HG03575 (cell line): ENCODE measurements at regions not wholly inside any gene's neighbourhood (a gene's known extent, or its start where the extent isn't known, plus 50 kb on each side); places are given as distances from the start of the nearest gene placed in this dataset.

ENCODE experiments used
- ATAC-seq: cut with Tn5 transposase; IDR thresholded peaks from one replicate; pipeline ENCODE4 v1.9.1; 2021; ENCODE audit not compliant: unreplicated experiment, insufficient number of reproducible peaks, low FRiP score; ENCODE audit errors: extremely low read depth

DNA sequence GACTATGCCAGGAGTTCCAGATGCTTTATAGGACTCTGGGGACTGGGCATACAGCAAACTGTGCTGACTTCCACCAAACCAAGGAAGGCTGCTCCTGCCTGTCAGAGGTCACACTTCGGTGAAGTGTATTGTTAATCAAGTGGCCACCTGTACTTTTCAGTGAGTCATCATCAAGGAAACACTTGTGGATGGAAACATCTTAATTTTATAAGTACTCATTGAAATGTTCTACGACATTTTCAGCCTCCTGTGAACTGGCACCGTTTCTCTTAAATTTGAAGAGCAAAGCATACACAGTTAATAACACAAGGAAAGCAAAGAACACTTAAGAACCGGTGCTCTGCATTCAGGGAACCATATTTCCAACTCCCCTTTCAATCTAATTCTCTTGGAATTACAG, 801.7 kb upstream of the DPPA4 start:
- no peak for ATAC-seq

DNA sequence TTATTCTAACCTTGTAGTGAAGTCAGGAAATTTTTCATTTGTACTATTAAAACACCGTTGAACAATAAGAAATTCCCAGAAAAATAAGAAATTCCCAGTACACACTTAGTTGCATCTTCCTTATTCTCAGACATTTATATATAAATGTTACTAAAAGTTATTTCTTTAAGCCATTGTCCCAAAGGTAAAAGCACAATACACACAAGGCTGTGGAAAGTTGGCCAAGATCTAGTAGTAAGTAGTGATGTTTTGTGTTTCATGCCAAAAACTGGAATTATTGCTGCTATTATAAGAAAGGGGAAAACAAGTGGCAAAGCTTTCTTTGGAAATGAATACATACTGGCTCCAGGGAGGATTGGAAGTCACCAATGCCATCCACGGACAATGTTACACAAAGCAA, 802.5 kb upstream of the DPPA4 start:
- no peak for ATAC-seq

DNA sequence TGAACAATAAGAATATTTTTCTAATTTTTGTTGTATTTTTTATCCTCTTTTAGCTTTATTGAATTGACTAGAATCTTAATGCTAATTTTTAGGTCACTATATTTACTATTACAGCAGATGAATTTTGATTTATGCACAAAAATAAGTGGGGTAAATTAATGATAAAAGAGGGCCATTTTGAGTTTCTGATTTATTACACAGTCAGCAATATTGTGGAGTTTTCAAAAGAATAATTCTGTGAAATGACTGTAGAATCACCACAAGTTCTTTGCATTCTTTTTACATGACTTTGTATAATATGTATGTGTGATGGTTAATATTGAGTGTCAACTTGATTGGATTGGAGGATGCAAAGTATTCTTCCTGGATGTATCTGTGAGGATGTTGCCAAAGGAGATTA, 812.4 kb upstream of the DPPA4 start:
- ATAC-seq = no peak

DNA sequence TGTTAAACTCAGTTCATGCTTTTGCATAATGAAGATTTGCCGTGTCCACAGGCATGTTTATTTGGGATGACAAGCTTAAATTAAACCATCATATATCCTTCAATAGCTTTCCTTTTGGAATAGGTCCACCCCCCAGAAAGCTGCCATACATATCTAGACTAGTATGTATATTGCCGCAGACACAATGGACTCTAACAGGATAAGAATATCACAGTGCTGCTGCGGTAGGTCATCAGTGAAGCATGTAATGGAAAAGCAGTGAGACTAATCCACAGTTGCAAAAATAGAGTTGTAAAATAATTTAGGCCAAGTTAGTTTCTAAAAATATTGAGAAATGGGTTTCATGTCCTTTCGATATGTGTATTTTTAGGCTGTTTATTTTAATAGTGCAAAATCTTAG, 819.9 kb upstream of the DPPA4 start:
- ATAC-seq = no peak

DNA sequence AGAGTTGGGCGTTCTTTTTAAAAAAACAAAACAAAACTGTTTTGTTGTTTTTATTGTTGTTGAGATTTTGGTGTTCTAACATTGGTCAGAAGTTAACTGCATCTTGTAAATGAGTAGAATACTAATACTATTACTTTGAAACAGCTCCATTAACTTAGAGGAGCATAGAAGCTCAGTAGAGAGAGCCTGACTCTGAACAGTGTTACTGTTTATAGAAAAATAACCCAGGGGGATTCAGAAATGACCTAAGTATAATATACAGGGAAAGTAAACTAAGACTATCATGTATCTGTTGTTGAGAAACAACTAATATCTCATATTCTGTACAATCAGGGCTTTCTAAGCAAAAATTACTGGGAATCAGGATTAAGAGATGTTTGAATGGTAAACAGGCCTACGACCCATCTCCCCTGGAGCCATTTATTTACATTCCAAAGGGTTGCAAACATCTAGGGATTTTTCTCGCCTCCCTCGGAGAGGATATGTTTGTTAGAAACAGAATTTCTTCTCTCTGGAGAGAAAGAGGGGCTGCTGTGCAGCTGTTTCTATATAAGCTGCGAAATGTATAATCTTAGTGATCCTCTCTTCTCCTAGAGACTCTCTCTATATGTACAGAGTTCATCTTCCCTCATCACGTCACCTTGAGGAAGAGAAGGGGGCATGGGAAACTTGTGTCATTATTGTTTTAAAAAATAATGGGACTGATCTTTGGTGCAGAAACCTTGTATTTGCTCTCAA, 827.5 kb upstream of the DPPA4 start:
- ATAC-seq = no peak

DNA sequence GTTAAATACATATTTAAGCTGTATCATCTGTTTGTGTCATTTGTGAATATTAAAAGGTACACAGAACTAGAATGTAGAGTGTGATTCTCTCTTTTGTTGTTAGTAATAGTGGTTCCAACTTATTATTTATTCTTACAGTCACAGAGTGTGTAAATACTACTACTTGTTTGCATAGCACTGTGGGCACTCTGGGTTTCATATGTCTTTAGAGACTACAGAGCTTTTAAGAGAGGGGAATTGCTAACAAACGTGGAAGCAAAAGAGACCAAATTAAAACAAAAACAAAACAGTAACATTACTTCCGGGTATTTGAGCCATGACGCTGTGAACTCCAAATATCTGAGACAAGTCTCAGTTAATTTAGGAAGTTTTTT, 828.0 kb upstream of the DPPA4 start:
- ATAC-seq = no peak

DNA sequence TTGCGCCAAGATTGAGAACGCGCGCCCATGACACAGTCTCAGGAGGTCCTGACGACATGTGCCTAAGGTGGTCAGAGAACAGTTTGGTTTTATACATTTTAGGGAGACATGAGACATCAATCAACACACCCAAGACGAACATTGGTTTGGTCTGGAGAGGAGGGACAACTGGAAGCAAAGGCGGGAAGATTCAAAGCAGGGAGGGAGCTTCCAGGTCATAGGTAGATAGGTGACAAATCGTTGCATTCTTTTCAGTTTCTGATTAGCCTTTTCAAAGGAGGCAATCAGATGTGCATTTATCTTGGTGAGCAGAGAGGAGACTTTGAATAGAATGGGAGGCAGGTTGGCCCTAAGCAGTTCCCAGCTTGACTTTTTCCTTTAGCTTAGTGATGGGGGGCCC, 828.4 kb upstream of the DPPA4 start:
- ATAC-seq = no peak

DNA sequence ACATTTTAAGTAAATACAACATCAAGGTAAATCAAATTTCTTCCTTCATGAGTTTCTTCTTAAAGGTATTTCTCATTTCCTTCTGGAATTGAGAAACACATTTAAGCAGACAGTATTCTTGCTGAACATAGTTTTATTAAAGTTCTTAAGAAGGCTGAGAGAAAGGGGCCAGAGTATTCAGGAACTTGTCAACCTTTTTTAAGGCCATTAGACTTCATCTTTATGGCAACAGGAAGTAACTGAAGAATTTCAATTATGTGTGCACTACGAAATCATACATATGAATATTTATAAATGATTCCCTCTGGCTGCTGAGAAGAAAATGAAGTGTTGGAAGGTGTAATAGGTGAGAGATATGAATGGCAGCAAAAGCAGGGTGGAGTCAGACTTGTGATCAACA, 829.4 kb upstream of the DPPA4 start:
- ATAC-seq = no peak

DNA sequence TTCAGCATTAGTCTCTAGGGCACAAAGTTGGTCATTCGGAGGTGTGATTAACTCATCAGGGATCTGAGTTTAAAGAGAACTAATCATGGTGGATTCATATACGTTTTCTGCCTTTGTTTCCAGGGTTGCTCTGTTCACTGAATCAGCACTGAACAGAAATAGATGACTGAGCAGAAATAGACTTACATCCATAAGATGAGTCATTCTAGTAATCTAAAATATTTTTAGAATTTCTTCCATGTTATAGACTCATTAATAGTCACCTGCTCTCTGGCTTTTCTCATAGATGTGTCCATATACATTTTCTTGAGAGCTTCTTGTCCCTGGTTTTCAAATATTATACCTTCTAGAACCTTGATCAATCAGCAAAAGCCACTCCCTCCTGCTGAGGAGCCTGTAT, 837.6 kb upstream of the DPPA4 start:
- ATAC-seq = no peak

DNA sequence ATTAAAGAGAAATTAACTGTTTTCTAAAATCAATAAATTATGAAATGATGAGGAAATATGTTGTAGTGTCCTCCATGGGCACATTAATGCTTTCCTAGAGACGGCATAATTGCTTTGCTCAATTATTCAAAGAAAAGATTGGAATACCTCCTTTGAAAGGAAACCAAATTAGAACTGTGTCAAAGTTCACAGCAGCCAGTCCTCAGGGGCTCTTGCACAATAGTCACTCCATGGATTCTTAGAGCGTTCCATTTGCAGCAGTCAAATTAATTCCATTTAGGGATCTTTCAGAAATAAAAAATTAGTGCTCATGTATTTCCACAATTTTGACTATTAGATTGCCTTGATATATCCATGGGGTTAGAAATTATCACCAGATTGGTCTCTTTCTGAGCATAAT, 841.6 kb upstream of the DPPA4 start:
- ATAC-seq = no peak

DNA sequence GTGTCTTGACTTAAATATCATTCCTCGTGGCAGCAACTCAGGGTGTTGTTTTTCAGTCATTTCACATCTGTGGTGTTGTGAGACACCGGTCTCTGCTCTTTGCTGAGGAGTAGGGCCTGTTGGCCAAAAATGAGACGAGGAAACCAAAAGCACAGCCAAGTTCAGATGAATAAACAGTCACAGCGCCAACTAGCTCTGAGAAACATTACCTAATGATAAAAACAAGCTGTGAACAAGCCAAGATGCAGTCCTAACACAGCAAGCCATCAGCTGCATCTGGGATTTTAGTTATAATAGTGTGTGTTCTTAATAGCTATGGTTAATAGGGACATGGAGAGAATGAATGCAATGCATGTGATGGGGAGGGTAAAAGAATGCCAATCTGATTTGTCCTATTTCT, 843.4 kb upstream of the DPPA4 start:
- no peak for ATAC-seq

DNA sequence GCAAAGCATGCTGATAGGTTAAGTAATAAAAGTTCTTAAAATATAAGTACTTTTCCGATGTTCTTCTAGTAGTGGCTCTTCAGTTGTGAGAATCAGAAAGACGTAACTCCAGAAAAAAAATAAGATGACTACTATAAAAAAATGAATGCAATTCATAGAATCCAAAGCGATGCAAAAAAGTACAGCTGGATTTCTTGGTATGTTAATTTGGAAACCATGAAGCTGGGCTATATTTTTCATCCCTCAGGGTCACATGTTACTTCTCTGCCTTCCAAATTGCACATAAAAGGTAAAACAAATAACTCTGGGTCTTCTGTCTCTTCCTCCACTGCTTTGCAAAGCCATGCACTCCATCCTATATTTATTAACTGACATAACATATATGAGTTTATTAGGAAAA, 843.9 kb upstream of the DPPA4 start:
- no peak for ATAC-seq

DNA sequence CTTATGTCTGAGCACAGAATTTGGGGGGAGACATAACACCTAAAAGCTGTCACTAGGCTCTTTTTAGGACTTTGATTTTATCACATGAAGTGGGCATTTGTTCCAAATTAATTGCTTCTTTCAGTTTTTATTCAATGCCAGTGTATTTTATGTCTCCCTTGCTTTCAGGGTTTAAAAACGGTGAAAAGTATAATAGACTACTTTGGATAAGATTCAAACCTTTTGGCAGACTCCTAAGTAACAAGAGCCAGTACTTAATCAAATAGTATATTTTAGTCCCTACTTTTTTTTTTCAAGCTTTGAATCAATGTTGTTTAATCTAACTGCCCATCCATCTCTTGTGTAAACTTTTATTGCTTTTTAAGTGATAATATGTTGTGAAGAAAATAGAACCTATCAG, 847.2 kb upstream of the DPPA4 start:
- ATAC-seq = no peak

DNA sequence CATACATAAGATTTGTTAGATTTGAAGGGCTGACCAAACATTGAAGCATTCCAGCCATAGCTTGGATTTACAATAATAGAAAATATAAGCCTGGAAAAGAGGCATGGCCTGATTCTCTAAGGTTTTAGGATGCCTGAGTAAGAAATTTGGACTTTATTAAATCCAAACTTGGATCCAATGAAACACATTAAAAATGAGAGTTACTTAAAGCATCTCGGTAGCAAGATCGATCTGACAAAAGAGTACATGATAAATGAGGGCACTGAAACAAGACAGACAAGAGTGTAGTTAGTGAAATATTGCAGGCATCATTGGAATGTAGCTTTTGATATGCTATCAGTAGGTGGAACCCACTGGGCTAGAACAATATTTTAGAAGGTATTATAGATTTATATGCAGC, 855.7 kb upstream of the DPPA4 start:
- no peak for ATAC-seq

DNA sequence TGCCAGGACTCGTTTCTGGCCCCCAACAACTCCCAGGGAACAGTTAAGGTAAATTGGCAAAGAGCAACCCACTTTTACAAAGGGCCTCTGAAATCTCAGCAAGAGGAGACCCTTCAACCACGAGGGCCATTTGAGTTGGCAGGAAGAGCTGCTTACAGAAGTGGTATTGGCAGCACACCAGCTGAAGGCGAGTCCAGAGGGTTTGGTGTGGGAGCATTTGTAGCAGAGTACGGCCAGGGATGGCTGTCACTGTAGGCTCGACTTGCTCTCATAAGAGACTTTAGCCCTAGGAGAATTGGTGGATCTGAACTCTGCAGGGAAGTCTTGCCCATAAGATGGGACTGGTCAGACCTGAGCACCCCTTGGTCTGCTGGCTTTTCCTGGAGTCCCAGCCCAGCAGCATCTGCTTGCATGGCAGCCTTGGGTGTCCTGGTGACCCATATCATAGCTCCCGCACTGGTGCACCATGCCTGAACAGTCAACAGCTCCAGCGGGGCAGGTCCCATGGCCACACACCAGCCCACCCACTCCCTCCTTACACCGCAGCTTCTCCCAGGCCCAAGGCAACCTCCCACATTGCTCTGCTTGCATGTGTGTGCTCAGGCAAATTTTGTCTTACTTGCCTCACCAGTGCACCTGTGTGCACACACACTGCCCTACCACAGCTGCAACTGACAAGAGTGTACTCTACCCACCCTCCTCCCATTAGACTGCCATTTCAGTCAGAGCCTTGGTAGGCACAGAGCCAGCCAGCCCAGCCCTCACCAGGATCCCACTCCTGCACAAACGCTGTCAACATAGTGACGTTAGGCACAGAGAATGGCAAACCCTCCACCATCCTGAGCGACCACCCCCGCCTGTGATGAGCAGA, 861.6 kb upstream of the DPPA4 start:
- ATAC-seq = no peak

DNA sequence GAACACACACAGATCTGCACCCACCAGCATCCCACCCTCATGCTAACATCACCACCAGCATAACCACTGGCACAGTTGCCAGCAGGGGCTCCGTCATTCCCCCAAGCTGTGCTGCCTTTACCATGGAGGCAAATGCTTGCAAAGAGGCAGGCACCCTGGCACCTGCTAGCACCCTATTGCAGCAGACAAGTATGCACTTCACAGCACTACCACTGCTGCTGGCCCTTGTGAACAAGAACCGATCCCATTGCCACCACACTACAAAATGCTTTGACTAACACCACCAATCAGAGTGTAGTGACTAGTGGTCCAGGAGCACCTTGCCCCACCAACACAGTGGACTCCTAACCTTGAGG, 862.2 kb upstream of the DPPA4 start:
- ATAC-seq = no peak

DNA sequence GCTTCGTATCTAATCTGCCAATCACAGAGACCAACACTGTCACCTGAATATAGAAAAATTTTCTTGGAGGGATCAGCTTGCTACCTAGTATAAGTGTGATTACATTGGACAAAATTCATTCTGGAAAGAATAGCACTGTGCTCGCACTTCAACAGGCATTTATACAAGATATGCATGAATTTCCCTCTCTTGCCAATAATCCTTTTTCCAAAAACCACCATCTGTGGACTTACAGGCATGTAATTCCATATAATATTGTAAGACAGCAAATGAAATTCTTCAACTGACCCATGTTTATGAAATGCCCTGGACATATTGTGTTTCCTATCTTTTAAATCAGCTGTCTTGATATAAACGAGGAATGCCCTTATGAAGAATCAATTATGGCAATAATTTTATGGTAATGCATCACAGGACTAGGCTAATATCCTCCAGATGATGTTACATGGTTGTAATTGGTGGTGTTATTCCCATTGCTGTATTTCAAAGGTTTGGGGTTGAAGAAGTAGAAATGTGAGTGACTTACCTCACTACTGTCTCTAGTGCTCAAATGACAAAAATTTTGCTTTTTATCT, 861.4 kb upstream of the NECTIN3 start:
- no peak for ATAC-seq

DNA sequence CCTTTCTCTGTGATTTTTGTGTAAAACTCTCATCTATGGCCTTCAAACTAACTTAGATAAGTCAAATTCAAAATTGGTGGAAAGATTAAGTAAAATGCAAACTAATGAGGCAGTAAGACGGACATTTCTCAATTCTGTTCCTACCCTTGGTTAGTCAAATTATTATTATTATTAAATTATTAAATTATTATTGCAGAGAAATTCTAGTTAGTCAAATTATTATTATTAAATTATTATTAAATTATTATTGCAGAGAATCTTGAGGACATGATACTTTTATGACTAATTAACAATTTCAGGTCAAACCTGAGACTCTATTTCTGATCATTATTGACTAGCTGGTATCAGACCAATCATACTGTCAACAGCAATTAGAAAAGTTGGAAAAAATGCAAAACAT, 845.0 kb upstream of the NECTIN3 start:
- no peak for ATAC-seq

DNA sequence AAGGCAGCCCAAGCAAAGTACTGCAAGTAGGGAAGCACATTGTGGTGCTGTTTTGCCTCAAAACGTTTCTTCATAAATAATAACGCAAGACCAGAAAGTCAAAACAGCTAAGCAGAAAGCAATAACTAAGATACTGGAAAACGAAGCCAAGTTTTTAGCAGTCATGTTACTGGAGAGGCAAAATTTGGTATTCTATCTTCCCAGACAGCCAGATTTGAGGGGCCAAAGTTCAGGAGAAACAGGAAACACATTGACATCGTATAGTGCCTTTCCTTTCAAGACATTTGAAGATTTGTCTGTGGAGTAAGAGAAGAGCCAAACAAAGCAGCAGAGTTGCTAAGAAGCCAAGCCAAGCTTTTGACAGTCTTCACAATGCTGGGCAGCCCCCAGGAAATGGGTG, 843.6 kb upstream of the NECTIN3 start:
- ATAC-seq = no peak

DNA sequence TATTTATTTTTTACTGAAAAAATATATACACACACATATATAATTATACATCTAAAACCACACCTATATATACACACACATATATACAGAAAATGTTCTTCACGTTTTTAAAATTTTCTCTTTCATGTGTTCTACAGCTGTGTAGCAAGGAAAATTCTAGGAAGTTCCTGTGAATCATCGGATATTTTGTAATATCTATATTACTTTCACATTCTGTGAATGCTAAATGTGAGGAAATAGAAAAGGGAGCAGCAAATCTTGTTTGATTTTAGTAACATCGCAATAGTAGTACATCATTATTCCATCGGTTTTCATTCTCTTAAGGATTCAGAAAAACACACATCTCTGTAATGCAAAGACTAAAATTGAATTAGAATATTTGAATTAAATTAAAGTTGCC, 836.8 kb upstream of the NECTIN3 start:
- no peak for ATAC-seq
